Cardiac septum (tissue), 1 donor: ENCODE measurements at regions not wholly inside any gene's neighbourhood (a gene's known extent, or its start where the extent isn't known, plus 50 kb on each side); places are given as distances from the start of the nearest gene placed in this dataset.
"Not testable (repeated sequence)": the region's sequence is repeated elsewhere in the genome, so short reads cannot be mapped to it uniquely, and the experiment has no call there.

Experiments
- DNase-seq: peaks from one replicate; pipeline ENCODE4 v3.0.0-alpha.2; 2020; ENCODE audit warnings: low spot score
- intact Hi-C: fragments of 100-400 bp; cut with DNase I; formaldehyde crosslinking; loops from one replicate; pipeline ENCODE4 v1.14.0; 2022
- donor health status: DM: no; HTN: no; CAD: no.

GRCh38 chr1:181951213-181951612, 110.3 kb downstream of the ZNF648 start:
- intact Hi-C loops = no loop called here
- no peak for DNase-seq

GRCh38 chr1:181949500-181949899, 112.0 kb downstream of the ZNF648 start:
- intact Hi-C loops = no loop called here
- no peak for DNase-seq

- intact Hi-C loops = no loop called here
- no peak for DNase-seq
Observed at GRCh38 chr1:181948372-181948771, 113.1 kb downstream of the ZNF648 start.

- intact Hi-C loops = no loop called here
- DNase-seq = no peak
Observed at GRCh38 chr1:181947441-181947840, 114.1 kb downstream of the ZNF648 start.

GRCh38 chr1:181936768-181937581, 124.5 kb downstream of the ZNF648 start:
- intact Hi-C loops = loop anchor here (5.0 kb wide), 1 partner anchor 455 kb away; the partner anchor contains the start of gene CACNA1E
- DNase-seq = no peak

GRCh38 chr1:181936269-181936668, 125.2 kb downstream of the ZNF648 start:
- intact Hi-C loops = loop anchor here (5.0 kb wide), 1 partner anchor 454 kb away; the partner anchor contains the start of gene CACNA1E
- no peak for DNase-seq

- intact Hi-C loops = no loop called here
- DNase-seq = no peak
Observed at GRCh38 chr1:181931873-181932272, 129.6 kb downstream of the ZNF648 start.

- intact Hi-C loops = no loop called here
- DNase-seq = no peak
Observed at GRCh38 chr1:181930187-181930586, 131.3 kb downstream of the ZNF648 start.

- intact Hi-C loops = no loop called here
- no peak for DNase-seq
Observed at GRCh38 chr1:181926697-181927096, 134.8 kb downstream of the ZNF648 start.

GRCh38 chr1:181924034-181924433, 137.5 kb downstream of the ZNF648 start:
- DNase-seq, intact Hi-C loops: not testable (repeated sequence)

- no peak for DNase-seq
- intact Hi-C loops = no loop called here
Observed at GRCh38 chr1:181919542-181919941, 142.0 kb downstream of the ZNF648 start.

- DNase-seq = no peak
- intact Hi-C loops = no loop called here
Observed at GRCh38 chr1:181918880-181919525, 142.5 kb downstream of the ZNF648 start.

- no peak for DNase-seq
- intact Hi-C loops = no loop called here
Observed at GRCh38 chr1:181911715-181912114, 149.8 kb downstream of the ZNF648 start.

- no peak for DNase-seq
- intact Hi-C loops = no loop called here
Observed at GRCh38 chr1:181910905-181911304, 150.6 kb downstream of the ZNF648 start.

GRCh38 chr1:181909010-181909409, 152.5 kb downstream of the ZNF648 start:
- DNase-seq = no peak
- intact Hi-C loops = no loop called here

- DNase-seq = no peak
- intact Hi-C loops = no loop called here
Observed at GRCh38 chr1:181906631-181907030, 154.9 kb downstream of the ZNF648 start.

- intact Hi-C loops = no loop called here
- no peak for DNase-seq
Observed at GRCh38 chr1:181905944-181906597, 155.4 kb downstream of the ZNF648 start.

- intact Hi-C loops = no loop called here
- DNase-seq = no peak
Observed at GRCh38 chr1:181898773-181899172, 162.7 kb downstream of the ZNF648 start.

- intact Hi-C loops = no loop called here
- no peak for DNase-seq
Observed at GRCh38 chr1:181896824-181897223, 164.7 kb downstream of the ZNF648 start.

GRCh38 chr1:181894439-181894859, 167.1 kb downstream of the ZNF648 start:
- intact Hi-C loops = no loop called here
- DNase-seq = no peak

- intact Hi-C loops = no loop called here
- DNase-seq = no peak
Observed at GRCh38 chr1:181893937-181894336, 167.6 kb downstream of the ZNF648 start.
